ENCODE measurements at regions not wholly inside any gene's neighbourhood (a gene's known extent, or its start where the extent isn't known, plus 50 kb on each side); places are given as distances from the start of the nearest gene placed in this dataset.

DNA sequence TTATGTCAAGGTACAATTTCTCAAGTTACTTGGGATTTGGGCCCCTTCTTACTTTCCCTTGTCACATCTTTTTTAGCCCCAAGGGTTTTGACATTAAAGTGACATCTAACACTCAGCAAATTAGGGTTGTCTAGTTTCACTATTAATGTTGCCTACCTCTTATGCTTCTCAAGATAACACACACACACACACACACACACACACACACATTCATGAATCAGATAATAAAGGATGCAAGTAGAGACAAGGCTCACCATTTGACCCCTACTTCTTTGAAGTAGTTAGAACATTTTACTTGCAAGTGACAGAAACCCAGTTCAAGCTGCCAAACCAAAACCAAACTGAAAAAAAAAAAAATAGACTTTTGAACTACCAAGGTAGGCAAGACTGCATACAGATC is 138.8 kb downstream of the TRIB2 start (continued):
- TF ChIP-seq, protein P1, sequence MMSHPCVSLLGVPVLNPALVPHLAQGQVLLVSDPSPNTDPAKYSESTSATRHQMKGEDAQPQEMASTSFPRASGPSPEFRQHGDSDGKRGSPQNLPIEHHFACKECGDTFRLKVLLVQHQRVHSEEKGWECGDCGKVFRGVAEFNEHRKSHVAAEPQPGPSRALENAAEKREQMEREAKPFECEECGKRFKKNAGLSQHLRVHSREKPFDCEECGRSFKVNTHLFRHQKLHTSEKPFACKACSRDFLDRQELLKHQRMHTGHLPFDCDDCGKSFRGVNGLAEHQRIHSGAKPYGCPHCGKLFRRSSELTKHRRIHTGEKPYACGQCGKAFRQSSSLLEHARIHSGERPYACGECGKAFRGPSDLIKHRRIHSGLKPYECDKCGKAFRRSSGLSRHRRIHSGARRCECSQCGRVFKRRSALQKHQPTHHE (CRISPR knock-in tag; IDR thresholded peaks at IDR 0.05; ENCODE audit: borderline replicate concordance), result no peak
- TF ChIP-seq MAFG (CRISPR knock-in tag; IDR thresholded peaks at IDR 0.05) (no peak), ZNF260 (CRISPR knock-in tag; IDR thresholded peaks at IDR 0.05; ENCODE audit: borderline replicate concordance, low read depth) (no peak), PRMT3 (CRISPR knock-in tag; IDR thresholded peaks at IDR 0.05; ENCODE audit: borderline replicate concordance, low read depth) (no peak), ZFP41 (CRISPR knock-in tag; IDR thresholded peaks at IDR 0.05; ENCODE audit: borderline replicate concordance) (no peak), EEA1 (CRISPR knock-in tag; IDR thresholded peaks at IDR 0.05; ENCODE audit: borderline replicate concordance) (no peak), PHF5A (CRISPR knock-in tag; IDR thresholded peaks at IDR 0.05; ENCODE audit: low read depth, unreplicated experiment) (no peak), ZNF367 (CRISPR knock-in tag; IDR thresholded peaks at IDR 0.05; ENCODE audit: borderline replicate concordance) (no peak)
- TF ChIP-seq, protein P2, sequence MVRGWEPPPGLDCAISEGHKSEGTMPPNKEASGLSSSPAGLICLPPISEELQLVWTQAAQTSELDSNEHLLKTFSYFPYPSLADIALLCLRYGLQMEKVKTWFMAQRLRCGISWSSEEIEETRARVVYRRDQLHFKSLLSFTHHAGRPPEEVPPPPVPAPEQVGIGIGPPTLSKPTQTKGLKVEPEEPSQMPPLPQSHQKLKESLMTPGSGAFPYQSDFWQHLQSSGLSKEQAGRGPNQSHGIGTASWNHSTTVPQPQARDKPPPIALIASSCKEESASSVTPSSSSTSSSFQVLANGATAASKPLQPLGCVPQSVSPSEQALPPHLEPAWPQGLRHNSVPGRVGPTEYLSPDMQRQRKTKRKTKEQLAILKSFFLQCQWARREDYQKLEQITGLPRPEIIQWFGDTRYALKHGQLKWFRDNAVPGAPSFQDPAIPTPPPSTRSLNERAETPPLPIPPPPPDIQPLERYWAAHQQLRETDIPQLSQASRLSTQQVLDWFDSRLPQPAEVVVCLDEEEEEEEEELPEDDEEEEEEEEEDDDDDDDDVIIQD (CRISPR knock-in tag; IDR thresholded peaks at IDR 0.05; ENCODE audit: low read depth), result no peak
- TF ChIP-seq, protein P3, sequence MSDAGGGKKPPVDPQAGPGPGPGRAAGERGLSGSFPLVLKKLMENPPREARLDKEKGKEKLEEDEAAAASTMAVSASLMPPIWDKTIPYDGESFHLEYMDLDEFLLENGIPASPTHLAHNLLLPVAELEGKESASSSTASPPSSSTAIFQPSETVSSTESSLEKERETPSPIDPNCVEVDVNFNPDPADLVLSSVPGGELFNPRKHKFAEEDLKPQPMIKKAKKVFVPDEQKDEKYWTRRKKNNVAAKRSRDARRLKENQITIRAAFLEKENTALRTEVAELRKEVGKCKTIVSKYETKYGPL (CRISPR knock-in tag; IDR thresholded peaks at IDR 0.05), result no peak

All from HepG2 (cell line).